GM18517 (cell line): ENCODE measurements at regions not wholly inside any gene's neighbourhood (a gene's known extent, or its start where the extent isn't known, plus 50 kb on each side); places are given as distances from the start of the nearest gene placed in this dataset.
"Not testable (repeated sequence)": the region's sequence is repeated elsewhere in the genome, so short reads cannot be mapped to it uniquely, and the experiment has no call there.

ENCODE experiments used
- ATAC-seq: cut with Tn5 transposase; IDR thresholded peaks from one replicate; pipeline ENCODE4 v1.9.1; 2021; ENCODE audit warnings: mild to moderate bottlenecking, moderate library complexity; ENCODE audit not compliant: unreplicated experiment

GRCh38 chr13:32828711-32829110 is 187.5 kb upstream of the KL start:
- no peak for ATAC-seq

- no peak for ATAC-seq
Observed at GRCh38 chr13:32829269-32829668, 187.0 kb upstream of the KL start.

DNA sequence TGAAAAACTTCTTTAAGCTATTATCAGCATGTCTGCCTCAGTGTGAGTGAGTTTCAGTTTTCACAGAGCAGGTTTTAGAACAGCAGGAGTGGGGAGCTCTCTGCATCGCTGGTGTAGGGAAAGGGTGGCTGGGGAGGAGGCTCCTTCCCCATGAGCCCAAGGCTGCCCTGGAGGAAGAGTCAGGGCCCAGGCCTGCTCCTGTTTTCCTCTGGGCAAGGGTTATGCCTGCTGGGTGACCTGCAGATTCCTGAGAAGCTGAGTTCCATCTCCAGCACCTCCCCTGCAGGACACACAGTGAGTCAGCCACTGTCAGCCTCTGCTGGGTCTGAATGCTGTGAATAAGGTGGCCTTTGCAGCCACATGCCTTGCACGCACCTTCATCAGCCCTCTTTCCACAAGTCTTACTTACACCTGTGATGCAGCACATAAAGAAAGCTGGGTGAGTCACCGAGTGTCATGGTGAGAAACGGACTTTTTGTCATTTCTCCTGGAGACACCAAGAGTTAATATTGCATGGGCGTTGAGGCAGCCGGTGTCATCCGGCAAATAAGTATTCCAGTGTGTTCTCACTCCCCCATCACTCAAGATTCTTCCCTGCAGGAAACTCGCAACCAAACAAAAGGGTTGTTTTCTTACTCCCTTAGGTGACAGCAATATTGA is 186.4 kb upstream of the KL start:
- ATAC-seq, result no peak

- ATAC-seq, result no peak
Observed at GRCh38 chr13:32830336-32831031, 185.7 kb upstream of the KL start.

DNA sequence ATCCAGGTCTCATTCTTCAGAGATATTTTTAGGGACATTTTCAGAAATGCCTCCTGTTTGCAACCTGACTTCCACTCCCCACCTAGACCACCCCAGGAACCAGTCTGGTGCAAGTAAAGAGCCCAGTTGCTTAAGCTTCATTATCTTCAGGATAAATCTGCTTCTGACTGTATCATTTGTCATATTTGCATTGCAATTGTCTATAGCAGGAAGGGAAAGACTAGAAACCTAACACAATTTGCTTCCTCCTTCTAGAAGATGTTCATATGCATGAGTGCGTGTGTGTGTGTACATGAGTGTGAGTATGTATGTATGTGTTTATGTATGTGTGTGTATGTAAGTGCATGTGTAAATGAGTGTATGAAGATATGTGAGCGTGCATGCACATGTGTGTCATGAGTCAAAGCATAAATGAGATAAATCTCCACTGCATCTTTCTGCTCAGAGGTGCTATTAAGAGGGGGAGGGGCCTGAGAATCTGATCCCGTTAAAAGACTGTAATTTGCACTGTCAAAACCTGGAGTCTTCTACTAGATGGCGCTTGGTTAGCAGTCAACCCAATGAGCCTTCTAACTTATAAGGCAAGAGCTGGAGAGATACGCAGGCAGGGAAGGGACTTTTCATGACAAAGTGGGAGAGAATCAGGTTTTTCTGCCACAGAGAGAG is 178.8 kb upstream of the KL start:
- ATAC-seq, result no peak

DNA sequence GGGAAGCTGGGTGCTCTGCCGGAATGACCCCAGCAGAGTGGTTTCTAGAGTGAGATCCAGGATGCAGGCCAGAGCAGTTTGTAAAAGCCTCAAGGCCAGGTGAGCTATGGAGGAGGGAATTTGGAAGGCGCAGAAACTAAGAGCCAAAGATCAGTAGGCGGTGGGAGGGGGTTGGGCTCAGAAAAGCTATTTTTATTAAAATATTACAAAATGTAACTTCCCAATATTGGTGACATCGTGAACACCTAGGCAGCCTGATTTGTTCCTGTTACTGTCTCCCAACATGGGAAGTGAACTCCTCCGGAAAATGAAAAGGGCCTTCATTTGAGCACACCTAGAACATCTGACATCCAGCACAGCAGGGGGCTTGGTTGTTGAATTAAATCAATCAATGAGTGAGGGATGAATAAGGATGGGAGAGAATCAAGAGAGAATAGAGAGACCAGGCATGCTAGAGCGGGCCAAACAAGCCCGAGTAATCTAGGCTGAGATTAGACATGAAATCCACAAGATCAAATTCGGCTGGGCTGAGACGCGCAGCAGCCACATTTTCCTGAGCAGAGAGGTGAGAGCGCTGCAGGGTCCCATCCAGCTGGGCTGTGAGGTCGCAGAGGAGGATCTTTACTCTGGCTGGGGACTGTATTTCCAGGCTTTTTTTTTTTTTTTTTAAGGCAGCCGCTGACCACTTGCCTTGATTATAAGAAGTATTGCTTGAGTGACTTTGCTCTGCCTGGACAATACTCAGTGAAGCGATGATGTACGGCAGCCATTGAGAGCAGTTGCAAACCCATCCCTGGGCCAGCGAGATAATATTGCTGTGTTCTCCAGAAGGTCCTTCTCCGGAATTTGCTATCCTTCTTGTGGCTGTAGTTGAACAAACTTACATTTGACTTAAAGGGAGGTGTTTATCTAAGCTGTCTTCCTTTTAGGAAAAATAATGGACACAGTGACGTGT is 178.0 kb upstream of the KL start:
- ATAC-seq, result no peak

GRCh38 chr13:32838945-32839344 is 177.3 kb upstream of the KL start:
- peak; percentile 78 for ATAC-seq

GRCh38 chr13:32840113-32840512 is 176.1 kb upstream of the KL start:
- ATAC-seq, result no peak

GRCh38 chr13:32840989-32841713 is 175.1 kb upstream of the KL start:
- ATAC-seq, result no peak

- ATAC-seq, result no peak
Observed at GRCh38 chr13:32845952-32846950, 170.0 kb upstream of the KL start.

DNA sequence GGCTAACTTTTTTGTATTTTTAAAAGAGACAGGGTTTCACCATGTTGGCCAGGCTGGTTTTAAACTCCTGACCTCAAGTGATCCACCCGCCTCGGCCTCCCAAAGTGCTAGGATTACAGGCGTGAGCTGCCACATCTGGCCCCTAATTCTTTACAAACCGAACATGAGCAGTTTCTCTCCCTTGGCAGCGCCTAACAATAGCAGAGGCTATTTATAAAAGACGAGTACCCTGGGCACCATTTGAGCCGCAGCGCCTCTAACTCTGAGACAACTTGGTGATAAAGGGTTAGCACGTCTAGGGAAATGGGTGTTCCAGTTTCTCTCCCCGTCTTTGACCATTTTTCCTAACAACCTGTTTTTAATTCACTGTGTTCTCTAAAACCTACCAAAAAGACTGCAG is 168.2 kb upstream of the KL start:
- ATAC-seq, result not testable (repeated sequence)

- ATAC-seq, result no peak
Observed at GRCh38 chr13:32849369-32849768, 166.9 kb upstream of the KL start.

- ATAC-seq, result no peak
Observed at GRCh38 chr13:32850316-32851052, 165.7 kb upstream of the KL start.

- ATAC-seq, result no peak
Observed at GRCh38 chr13:32851083-32852069, 164.8 kb upstream of the KL start.

DNA sequence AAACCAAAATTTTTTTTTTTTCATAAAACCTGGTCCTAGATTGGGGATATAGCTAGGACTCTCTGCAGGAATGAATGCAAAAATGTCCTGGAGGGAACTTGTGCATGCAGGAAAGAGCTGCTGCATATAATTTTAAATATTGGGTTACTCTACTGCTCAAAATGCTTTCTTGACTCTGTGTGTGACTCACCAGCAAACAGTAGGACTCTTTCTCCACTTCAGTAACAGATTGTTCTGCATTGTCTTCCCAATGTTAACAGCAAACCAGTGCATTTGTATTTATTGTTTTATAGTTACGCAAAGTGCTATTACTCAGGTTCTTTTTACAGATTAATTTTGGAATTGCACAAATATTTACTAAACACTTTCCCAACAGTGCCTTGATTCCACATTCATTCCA is 163.7 kb upstream of the KL start:
- no peak for ATAC-seq

DNA sequence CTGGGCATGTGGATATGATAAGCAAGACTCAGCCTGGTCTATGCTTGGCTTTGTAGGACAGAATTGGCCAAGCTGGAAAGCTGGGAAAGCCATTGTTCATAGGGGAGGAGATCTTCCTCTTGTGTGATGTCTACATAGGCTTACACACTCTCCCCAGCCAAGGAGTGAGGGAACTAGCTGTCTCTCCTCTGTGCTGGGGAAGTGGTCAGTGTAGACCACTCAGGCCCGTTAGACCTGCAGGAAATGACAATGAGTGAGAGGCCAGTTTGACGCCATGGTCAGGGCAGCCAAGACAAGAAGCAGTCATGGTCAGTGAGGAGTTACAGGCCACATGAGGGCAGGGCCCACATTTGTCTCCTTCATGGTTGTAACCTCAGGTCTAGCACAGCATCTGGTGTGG is 159.1 kb upstream of the KL start:
- no peak for ATAC-seq

GRCh38 chr13:32857689-32858088 is 158.5 kb upstream of the KL start:
- no peak for ATAC-seq
